SK-N-SH (cell line): ENCODE measurements at regions not wholly inside any gene's neighbourhood (a gene's known extent, or its start where the extent isn't known, plus 50 kb on each side); places are given as distances from the start of the nearest gene placed in this dataset.

Experiments
- CTCF ChIA-PET: fragments of 300-600, 350-600 bp; formaldehyde crosslinking; extraction: SDS; loops from one replicate; lab custom pipeline; 2021; lab: Yijun Ruan, JAX
- POLR2A ChIA-PET: fragments of 350-600 bp; sonication (Branson Sonifier 250); formaldehyde crosslinking; extraction: SDS; loops from one replicate; lab custom pipeline; 2020; ENCODE audit warnings: antibody characterized with exemption, inconsistent platforms; lab: Yijun Ruan, JAX
- DNase-seq: peaks from one replicate; pipeline ENCODE4 v3.0.0; 2012
- H2AFZ ChIP-seq: fragments of 200-600 bp; sonication (generic); 2 replicates; pipeline ENCODE4 v1.8.1; 2016; ENCODE audit warnings: antibody characterized with exemption, mild to moderate bottlenecking, low read depth
- H3F3A ChIP-seq: fragments of 200-600 bp; sonication (generic); replicated peaks from 2 replicates; pipeline ENCODE3; 2016; ENCODE audit warnings: antibody characterized with exemption, mild to moderate bottlenecking; ENCODE audit not compliant: insufficient read depth
- H3K27ac ChIP-seq, 2 experiments: fragments of 200-500 bp in 1 of 2; fragments of 200-600 bp in 1 of 2; sonication (Bioruptor generic) in 1 of 2; sonication (generic), shearing (Covaris generic) in 1 of 2; 2 replicates each; pipeline versions ENCODE4 v1.5.1 to v1.6.1; 2014 to 2016; ENCODE audit warnings: low read depth in 2 of 2, inconsistent platforms in 1 of 2, low read length in 1 of 2, mild to moderate bottlenecking in 1 of 2, mixed read lengths in 1 of 2
- H3K27me3 ChIP-seq: fragments of 200-600 bp; sonication (generic), shearing (Covaris generic); 2 replicates; pipeline ENCODE4 v1.6.1; 2016; ENCODE audit warnings: mixed run types; ENCODE audit not compliant: insufficient read depth
- H3K36me3 ChIP-seq, 2 experiments: fragments of 200-500 bp in 1 of 2; fragments of 200-600 bp in 1 of 2; sonication (Bioruptor generic) in 1 of 2; sonication (generic) in 1 of 2; replicated peaks in 1 of 2; 2 replicates each; pipeline versions ENCODE3 to v1.5.1; 2014 to 2016; ENCODE audit warnings: low read length in 1 of 2, mild to moderate bottlenecking in 1 of 2; ENCODE audit not compliant: insufficient read depth in 2 of 2, control insufficient read depth in 1 of 2
- H3K4me1 ChIP-seq, 2 experiments: fragments of 200-500 bp in 1 of 2; fragments of 200-600 bp in 1 of 2; sonication (Bioruptor generic) in 1 of 2; sonication (generic), shearing (Covaris generic) in 1 of 2; 2 replicates each; pipeline versions ENCODE4 v1.5.1 to v1.6.1; 2014 to 2016; ENCODE audit warnings: low read depth in 1 of 2, low read length in 1 of 2, mixed run types in 1 of 2; ENCODE audit not compliant: insufficient read depth in 2 of 2, control insufficient read depth in 1 of 2
- H3K4me2 ChIP-seq: fragments of 200-600 bp; sonication (generic), shearing (Covaris generic); 2 replicates; pipeline ENCODE4 v1.6.1; 2017; ENCODE audit warnings: mixed run types
- H3K4me3 ChIP-seq, 2 experiments: fragments of 200-500 bp in 1 of 2; fragments of 200-600 bp in 1 of 2; sonication (Bioruptor generic) in 1 of 2; sonication (generic), shearing (Covaris generic) in 1 of 2; 2 replicates each; pipeline versions ENCODE4 v1.5.1 to v1.8.1; 2014 to 2016; ENCODE audit warnings: low read depth in 2 of 2, inconsistent platforms in 1 of 2, low read length in 1 of 2, mild to moderate bottlenecking in 1 of 2, mixed read lengths in 1 of 2, moderate library complexity in 1 of 2
- H3K79me2 ChIP-seq: fragments of 200-600 bp; sonication (generic); 2 replicates; pipeline ENCODE4 v1.8.1; 2017; ENCODE audit warnings: mild to moderate bottlenecking; ENCODE audit not compliant: insufficient read depth
- H3K9ac ChIP-seq: fragments of 200-600 bp; sonication (generic); 2 replicates; pipeline ENCODE4 v1.6.1; 2017; ENCODE audit warnings: mixed run types
- H3K9me2 ChIP-seq: fragments of 200-600 bp; sonication (generic); 2 replicates; pipeline ENCODE4 v1.6.1; 2017; ENCODE audit warnings: mixed run types
- H3K9me3 ChIP-seq: fragments of 200-600 bp; sonication (generic); 2 replicates; pipeline ENCODE4 v1.6.1; 2017; ENCODE audit warnings: mixed run types, mild to moderate bottlenecking, moderate library complexity
- H4K20me1 ChIP-seq: fragments of 200-600 bp; sonication (generic); 2 replicates; pipeline ENCODE4 v1.6.1; 2017; ENCODE audit warnings: mild to moderate bottlenecking, mixed run types; ENCODE audit not compliant: insufficient read depth
- ELF1 ChIP-seq: IDR thresholded peaks from 2 replicates; pipeline ENCODE4 v1.4.0; 2012
- FOXM1 ChIP-seq: IDR thresholded peaks from 2 replicates; pipeline ENCODE4 v1.4.0; 2012; ENCODE audit warnings: low read depth, mild to moderate bottlenecking
- GABPA ChIP-seq: IDR thresholded peaks from 2 replicates; pipeline ENCODE4 v1.4.0; 2012; ENCODE audit warnings: low read depth, mild to moderate bottlenecking
- MAX ChIP-seq: IDR thresholded peaks from 2 replicates; pipeline ENCODE4 v1.4.0; 2012; ENCODE audit warnings: low read depth
- MEF2A ChIP-seq: IDR thresholded peaks from 2 replicates; pipeline ENCODE4 v1.4.0; 2012; ENCODE audit warnings: low read depth, borderline replicate concordance
- NFIC ChIP-seq: IDR thresholded peaks from 2 replicates; pipeline ENCODE4 v1.4.0; 2012; ENCODE audit warnings: borderline replicate concordance
- NRF1 ChIP-seq: IDR thresholded peaks from 2 replicates; pipeline ENCODE4 v1.6.1; 2012; ENCODE audit warnings: low read depth, mild to moderate bottlenecking, low read length
- RAD21 ChIP-seq: IDR thresholded peaks from 2 replicates; pipeline ENCODE4 v1.6.1; 2012; ENCODE audit warnings: mild to moderate bottlenecking, low read length
- REST ChIP-seq: IDR thresholded peaks from 2 replicates; pipeline ENCODE4 v1.6.1; 2012; ENCODE audit warnings: mild to moderate bottlenecking, low read depth, low read length, moderate library complexity
- SIN3A ChIP-seq: IDR thresholded peaks from 2 replicates; pipeline ENCODE4 v1.6.1; 2012; ENCODE audit warnings: low read depth, mild to moderate bottlenecking, low read length, moderate library complexity, borderline replicate concordance
- SMC3 ChIP-seq: IDR thresholded peaks from 2 replicates; pipeline ENCODE4 v1.6.1; 2012; ENCODE audit warnings: low read depth, low read length, improper control_type of control experiment
- YY1 ChIP-seq: IDR thresholded peaks from 2 replicates; pipeline ENCODE4 v1.4.0; 2012; ENCODE audit warnings: low read depth, mild to moderate bottlenecking
- whole genome bisulfite sequencing: methylation state at CpG from one replicate; pipeline ENCODE4 v1.1.6; 2017; ENCODE audit warnings: low lambda C conversion rate; 5-methylcytosine and 5-hydroxymethylcytosine counted together
- TF ChIP-seq, protein P1 (sequence below): IDR thresholded peaks from 2 replicates; pipeline ENCODE4 v1.4.0; 2012; ENCODE audit warnings: low read depth, borderline replicate concordance

GRCh38 chr4:164508771-164509170 lies 245.2 kb upstream of the SMIM31 start:
- POLR2A ChIA-PET = no interaction called here

DNA sequence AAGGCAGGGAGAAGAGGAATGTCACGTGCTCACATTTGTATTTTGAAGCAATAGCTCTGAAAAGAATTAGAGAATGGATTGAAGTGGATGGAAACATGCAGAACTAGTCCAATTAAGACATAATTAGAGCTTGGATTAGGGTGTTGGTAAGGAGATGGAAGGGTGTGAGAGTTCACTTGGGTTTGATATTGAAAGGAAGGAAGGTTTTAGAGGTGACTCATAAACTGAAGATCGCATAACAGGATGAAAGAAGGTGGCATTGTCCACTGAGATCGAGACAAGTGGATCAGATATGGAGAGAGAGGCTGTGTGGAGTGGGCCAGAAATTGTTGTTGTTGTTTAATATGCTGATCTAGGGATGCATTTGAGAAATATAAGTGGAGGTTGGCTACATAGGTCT lies 244.0 kb upstream of the SMIM31 start:
- ChIA-PET POLR2A (no interaction called here), CTCF (no interaction called here)

More at GRCh38 chr4:164508771-164509170, 245.2 kb upstream of the SMIM31 start:
- H3K9me3 ChIP-seq = no peaks in the 10 kb centered on the region
- H3K4me3 ChIP-seq = no peak overlapping the region
- H3K9ac ChIP-seq = no peak overlapping the region
- no peak for TF ChIP-seq FOXM1
- TF ChIP-seq NRF1 = no peak
- TF ChIP-seq, protein P1, sequence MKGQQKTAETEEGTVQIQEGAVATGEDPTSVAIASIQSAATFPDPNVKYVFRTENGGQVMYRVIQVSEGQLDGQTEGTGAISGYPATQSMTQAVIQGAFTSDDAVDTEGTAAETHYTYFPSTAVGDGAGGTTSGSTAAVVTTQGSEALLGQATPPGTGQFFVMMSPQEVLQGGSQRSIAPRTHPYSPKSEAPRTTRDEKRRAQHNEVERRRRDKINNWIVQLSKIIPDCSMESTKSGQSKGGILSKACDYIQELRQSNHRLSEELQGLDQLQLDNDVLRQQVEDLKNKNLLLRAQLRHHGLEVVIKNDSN = no peak
- no peak for TF ChIP-seq ELF1
- no peak for TF ChIP-seq REST
- no peak for TF ChIP-seq SMC3
- TF ChIP-seq MAX = no peak
- no peaks in the 10 kb centered on the region for H3F3A ChIP-seq
- H3K4me1 ChIP-seq = no peaks in the 10 kb centered on the region
- 0% methylated on average over 1 of the region's 1 CpG for WGBS
- CTCF ChIA-PET = no interaction called here
- no peaks in the 10 kb centered on the region for H3K79me2 ChIP-seq
- DNase-seq = no peak
- no peak overlapping the region for H2AFZ ChIP-seq
- no peaks in the 10 kb centered on the region for H3K9me2 ChIP-seq
- no peak overlapping the region for H3K4me2 ChIP-seq
- H3K27ac ChIP-seq = no peak overlapping the region
- no peaks in the 10 kb centered on the region for H4K20me1 ChIP-seq
- no peaks in the 10 kb centered on the region for H3K27me3 ChIP-seq
- no peaks in the 10 kb centered on the region for H3K36me3 ChIP-seq

More for the DNA sequence above, 244.0 kb upstream of the SMIM31 start:
- no peak overlapping the region for H3K4me2 ChIP-seq
- H3K9me2 ChIP-seq = no peaks in the 10 kb centered on the region
- DNase-seq = no peak
- H3K9ac ChIP-seq = no peak overlapping the region
- no peaks in the 10 kb centered on the region for H3K36me3 ChIP-seq
- H4K20me1 ChIP-seq = no peaks in the 10 kb centered on the region
- no peaks in the 10 kb centered on the region for H3F3A ChIP-seq
- TF ChIP-seq MEF2A (no peak), REST (no peak), RAD21 (no peak), NFIC (no peak), GABPA (no peak), SIN3A (no peak), YY1 (no peak)
- TF ChIP-seq, all 33 proteins: peak for 0
- Histone ChIP-seq H3K27ac (no peak overlapping the region), H3K9me3 (no peaks in the 10 kb centered on the region), H3K79me2 (no peaks in the 10 kb centered on the region), H3K4me3 (no peak overlapping the region), H3K4me1 (no peaks in the 10 kb centered on the region), H2AFZ (no peak overlapping the region), H3K27me3 (no peaks in the 10 kb centered on the region)
- WGBS = 0% methylated on average over 3 of the region's 3 CpGs
